ENCODE measurements at regions not wholly inside any gene's neighbourhood (a gene's known extent, or its start where the extent isn't known, plus 50 kb on each side); places are given as distances from the start of the nearest gene placed in this dataset.
A peak's percentile ranks its signal among the peaks of the same experiment; 100 is the strongest.
"Not testable (repeated sequence)": the region's sequence is repeated elsewhere in the genome, so short reads cannot be mapped to it uniquely, and the experiment has no call there.

- H3K79me2 ChIP-seq (ENCODE audit: control insufficient read depth in 1 of 2, insufficient read depth in 2 of 2, low read length in 2 of 2); H2BK120ac ChIP-seq (replicated peaks; ENCODE audit: low read depth, low read length); H2BK12ac ChIP-seq (ENCODE audit: low read depth, low read length); H4K5ac ChIP-seq (ENCODE audit: insufficient read length, low read depth, low read length); H3K56ac ChIP-seq (replicated peaks; ENCODE audit: insufficient read length, low read depth, low read length); H3K27ac ChIP-seq (ENCODE audit: low read depth, low read length); H4K91ac ChIP-seq (replicated peaks; ENCODE audit: insufficient read length, low read length); H2AK5ac ChIP-seq (ENCODE audit: low read depth, low read length); H3K23me2 ChIP-seq (ENCODE audit: low read depth, low read length); H3K4me1 ChIP-seq (replicated peaks in 1 of 4; ENCODE audit: control insufficient read depth in 3 of 4, insufficient read depth in 4 of 4, low read length in 3 of 4); H3K14ac ChIP-seq (ENCODE audit: insufficient read length); H3K27me3 ChIP-seq (replicated peaks in 1 of 4; ENCODE audit: control insufficient read depth in 3 of 4, extremely low read depth in 1 of 4, insufficient read depth in 3 of 4, low read length in 3 of 4); H3K4me2 ChIP-seq (ENCODE audit: insufficient read depth in 1 of 2, low read depth in 2 of 2, low read length in 2 of 2); H3K4ac ChIP-seq (replicated peaks; ENCODE audit: insufficient read length, low read depth, low read length); H4K8ac ChIP-seq (ENCODE audit: extremely low read depth, insufficient read depth, low read length); H3K36me3 ChIP-seq (ENCODE audit: control insufficient read depth in 2 of 4, insufficient read depth in 4 of 4, low read length in 3 of 4); H2AFZ ChIP-seq (ENCODE audit: low read length); H2BK5ac ChIP-seq (ENCODE audit: low read depth, low read length); H3K4me3 ChIP-seq (ENCODE audit: extremely low read depth in 1 of 4, insufficient read depth in 2 of 4, low read depth in 3 of 4, low read length in 4 of 4); H3K79me1 ChIP-seq (ENCODE audit: low read depth, low read length); H2BK20ac ChIP-seq (ENCODE audit: low read length); H3K18ac ChIP-seq (ENCODE audit: extremely low read depth, low read length); H4K20me1 ChIP-seq (replicated peaks in 1 of 2; ENCODE audit: control insufficient read depth in 1 of 2, insufficient read depth in 2 of 2, low read length in 2 of 2); H2BK15ac ChIP-seq (ENCODE audit: low read length); H3K9me3 ChIP-seq (ENCODE audit: insufficient read depth in 2 of 2, low read depth in 1 of 2, low read length in 1 of 2); DNase-seq (ENCODE audit: low read depth in 1 of 2, low spot score in 2 of 2); H3K9ac ChIP-seq (replicated peaks in 1 of 4; ENCODE audit: extremely low read depth in 1 of 4, low read depth in 3 of 4, low read length in 3 of 4); H3K23ac ChIP-seq (ENCODE audit: insufficient read length): not testable (repeated sequence)
- 50% methylated on average over 1 of the region's 11 CpGs; no CpG with 5 or more reads in 1 of the 2 experiments for WGBS, 2 experiments (ENCODE audit: extremely low coverage in 1 of 2, insufficient coverage in 1 of 2, insufficient read length in 1 of 2, insufficient replicate concordance in 2 of 2, low coverage in 1 of 2, low lambda C conversion rate in 2 of 2, missing lambda C conversion rate in 1 of 2)
- POLR2A ChIA-PET (ENCODE audit: partially characterized antibody) = interaction anchor here (1.2 kb wide), 1 partner anchor 9 kb away, joined by 5 read pairs; no protein-coding TSS in a partner anchor
- peak; percentile 7 for FAIRE-seq
- CTCF ChIA-PET (ENCODE audit: partially characterized antibody) = interaction anchor here (0.6 kb wide), 1 partner anchor 461 kb away, joined by 3 read pairs; no protein-coding TSS in a partner anchor
Observed at GRCh38 chrX:114057422-114057821, 526.5 kb upstream of the HTR2C start.
